OCI-LY1 (cell line): ENCODE measurements at regions not wholly inside any gene's neighbourhood (a gene's known extent, or its start where the extent isn't known, plus 50 kb on each side); places are given as distances from the start of the nearest gene placed in this dataset.

Experiments used
- EZH2 ChIP-seq: fragments of 200-600 bp; sonication (generic), shearing (Covaris generic); IDR thresholded peaks from 2 replicates; pipeline ENCODE4 v1.8.0; 2017; ENCODE audit warnings: borderline replicate concordance, mixed run types, mild to moderate bottlenecking, antibody characterized with exemption, low read length, moderate library complexity, mixed read lengths
- TF ChIP-seq, protein P1 (sequence below): fragments of 200-600 bp; sonication (generic), shearing (Covaris generic); IDR thresholded peaks from 2 replicates; pipeline ENCODE4 v1.5.1; 2017; ENCODE audit warnings: mild to moderate bottlenecking, antibody characterized with exemption, low read length, moderate library complexity, mixed read lengths

DNA sequence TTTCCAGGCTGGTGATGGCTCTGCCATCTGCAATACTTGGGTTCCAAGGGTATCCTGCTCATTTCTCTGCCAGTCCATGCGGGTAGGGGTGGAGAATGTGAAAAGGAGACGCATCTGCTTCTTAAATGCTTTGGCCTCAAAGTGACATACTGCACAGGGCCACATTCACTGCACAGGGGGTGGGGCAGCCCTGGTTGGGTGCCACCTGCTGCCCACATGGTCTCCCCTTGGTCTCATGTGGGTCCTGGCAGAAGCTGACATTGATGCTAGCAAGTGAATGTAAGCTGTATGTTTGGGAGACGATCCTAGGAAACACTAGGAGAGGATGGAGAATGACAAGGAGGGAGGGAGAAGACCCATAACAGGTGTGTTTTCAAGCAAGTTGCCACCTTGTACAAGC lies 140.9 kb downstream of the EDN3 start:
- TF ChIP-seq, protein P1, sequence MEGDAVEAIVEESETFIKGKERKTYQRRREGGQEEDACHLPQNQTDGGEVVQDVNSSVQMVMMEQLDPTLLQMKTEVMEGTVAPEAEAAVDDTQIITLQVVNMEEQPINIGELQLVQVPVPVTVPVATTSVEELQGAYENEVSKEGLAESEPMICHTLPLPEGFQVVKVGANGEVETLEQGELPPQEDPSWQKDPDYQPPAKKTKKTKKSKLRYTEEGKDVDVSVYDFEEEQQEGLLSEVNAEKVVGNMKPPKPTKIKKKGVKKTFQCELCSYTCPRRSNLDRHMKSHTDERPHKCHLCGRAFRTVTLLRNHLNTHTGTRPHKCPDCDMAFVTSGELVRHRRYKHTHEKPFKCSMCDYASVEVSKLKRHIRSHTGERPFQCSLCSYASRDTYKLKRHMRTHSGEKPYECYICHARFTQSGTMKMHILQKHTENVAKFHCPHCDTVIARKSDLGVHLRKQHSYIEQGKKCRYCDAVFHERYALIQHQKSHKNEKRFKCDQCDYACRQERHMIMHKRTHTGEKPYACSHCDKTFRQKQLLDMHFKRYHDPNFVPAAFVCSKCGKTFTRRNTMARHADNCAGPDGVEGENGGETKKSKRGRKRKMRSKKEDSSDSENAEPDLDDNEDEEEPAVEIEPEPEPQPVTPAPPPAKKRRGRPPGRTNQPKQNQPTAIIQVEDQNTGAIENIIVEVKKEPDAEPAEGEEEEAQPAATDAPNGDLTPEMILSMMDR, result no peak
- TF ChIP-seq EZH2, result no peak
